C1 segment of cervical spinal cord (tissue), 14 donors: ENCODE measurements at regions not wholly inside any gene's neighbourhood (a gene's known extent, or its start where the extent isn't known, plus 50 kb on each side); places are given as distances from the start of the nearest gene placed in this dataset.

Source experiments
- DNase-seq, 14 donors: peaks; one replicate each; lab custom pipeline; 2025; lab: John Stamatoyannopoulos, UW

DNA sequence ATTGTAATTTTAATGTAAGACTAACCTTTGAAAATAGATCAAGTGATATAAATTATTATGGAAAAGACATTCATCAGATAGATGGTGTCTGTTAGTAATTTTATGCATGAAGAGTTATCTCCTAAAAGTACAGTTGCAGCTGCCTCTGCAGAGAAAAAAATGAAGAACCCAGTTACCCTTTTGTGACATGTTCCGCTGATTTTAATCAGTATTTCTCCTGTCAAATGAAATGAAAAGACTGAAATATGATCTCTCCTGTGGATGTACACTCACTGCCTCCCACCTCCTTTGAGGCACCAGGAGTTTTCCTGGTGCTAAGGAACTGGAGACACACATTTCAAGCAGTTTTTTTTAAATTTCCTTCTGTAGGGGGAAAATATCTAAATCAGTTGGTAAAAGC lies 277.4 kb downstream of the KIF4B start:
- DNase-seq, result no peak

DNA sequence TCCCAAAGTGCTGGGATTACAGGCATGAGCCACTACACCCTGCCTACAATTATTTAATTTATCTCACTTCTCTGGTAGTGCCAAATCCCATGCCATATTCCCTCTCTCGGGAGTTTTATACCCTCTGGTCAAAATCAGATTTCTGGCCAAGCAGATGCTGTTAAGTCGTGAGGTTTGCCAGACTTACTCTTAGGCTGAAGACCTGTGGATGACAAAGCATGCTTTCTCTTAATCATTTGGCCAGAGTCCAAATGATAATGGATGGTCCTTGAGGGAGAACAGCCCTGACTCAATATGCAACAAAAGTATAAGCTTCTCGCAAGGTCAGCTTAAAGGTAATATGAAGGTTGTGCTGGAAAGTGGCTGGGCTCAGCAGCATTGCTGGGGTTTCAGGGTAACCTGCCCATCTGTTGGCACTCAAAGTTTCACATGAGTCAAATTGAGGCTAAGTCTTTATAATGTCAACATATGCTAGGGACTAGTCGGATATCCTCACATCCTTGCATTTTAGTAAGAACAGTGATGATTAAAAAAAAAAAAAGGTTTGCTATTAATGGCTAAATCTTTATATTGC lies 280.1 kb downstream of the KIF4B start:
- no peak for DNase-seq

DNA sequence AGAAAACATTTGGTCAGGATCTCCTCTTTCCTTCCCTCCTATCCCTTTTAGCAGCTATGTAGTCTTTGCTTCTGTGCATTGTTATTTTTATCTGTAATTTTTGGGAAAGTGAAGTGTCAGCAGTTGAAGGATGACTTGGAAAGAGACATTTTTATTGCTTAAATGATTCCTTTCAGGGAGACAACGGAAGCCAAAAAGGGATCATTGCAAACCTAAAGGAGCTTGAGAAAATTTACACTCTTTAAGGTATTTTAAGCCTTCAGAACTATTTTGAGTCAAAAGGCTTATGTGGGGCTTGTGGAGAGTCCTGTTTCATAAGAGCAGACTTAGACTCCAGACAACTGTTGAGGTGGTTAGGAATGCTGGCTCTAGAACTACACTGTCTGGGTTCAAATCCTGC lies 281.6 kb downstream of the KIF4B start:
- no peak for DNase-seq

DNA sequence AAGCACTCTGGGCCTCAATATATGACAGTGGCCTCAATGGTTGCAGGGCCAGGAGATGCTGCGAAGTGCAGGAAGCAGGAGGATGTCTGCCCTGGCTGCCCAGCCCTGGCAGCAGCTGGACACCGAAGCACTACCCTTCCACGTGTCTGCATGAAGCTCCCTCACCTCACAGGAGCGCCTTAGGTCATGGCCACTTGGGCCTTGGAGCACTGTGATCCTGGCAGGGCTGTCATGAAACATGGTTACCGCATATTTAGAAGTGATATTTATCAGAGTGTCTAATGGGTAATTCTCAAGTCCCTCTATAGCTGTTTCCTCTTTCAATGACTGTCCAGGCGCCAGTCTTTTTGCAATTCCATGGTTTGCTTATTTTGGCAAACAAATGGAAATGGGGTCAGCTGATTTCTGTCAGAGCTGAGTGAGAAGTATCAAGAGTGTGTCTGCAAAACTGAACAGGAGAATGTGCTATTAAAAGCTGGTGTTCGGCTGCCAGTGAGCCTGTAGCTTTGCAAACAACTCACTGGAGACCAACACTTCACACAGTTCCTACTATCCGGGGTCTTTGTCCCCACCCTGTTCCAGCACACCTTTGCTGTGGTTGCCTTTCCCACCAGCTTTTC lies 285.9 kb downstream of the KIF4B start:
- no peak for DNase-seq

DNA sequence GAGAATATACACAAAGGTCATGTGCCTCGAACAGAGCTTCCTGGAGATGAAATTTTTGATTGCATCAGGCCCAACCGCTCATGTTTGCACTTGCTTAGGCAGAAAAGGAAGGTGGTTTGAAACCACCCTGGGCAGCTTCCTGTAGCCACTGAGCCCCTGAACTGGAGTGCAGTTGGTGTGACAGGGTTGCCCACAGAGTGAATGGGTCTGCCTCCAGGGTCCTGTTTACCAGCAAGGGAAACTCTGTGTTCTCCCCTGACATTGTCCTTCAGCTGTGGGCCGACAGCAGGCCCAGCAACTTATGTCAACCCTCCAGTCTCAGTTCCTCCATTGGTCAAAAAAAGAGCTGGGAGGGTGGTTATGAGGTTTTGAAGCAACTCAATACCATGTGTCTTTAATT lies 289.6 kb downstream of the KIF4B start:
- DNase-seq, result no peak

DNA sequence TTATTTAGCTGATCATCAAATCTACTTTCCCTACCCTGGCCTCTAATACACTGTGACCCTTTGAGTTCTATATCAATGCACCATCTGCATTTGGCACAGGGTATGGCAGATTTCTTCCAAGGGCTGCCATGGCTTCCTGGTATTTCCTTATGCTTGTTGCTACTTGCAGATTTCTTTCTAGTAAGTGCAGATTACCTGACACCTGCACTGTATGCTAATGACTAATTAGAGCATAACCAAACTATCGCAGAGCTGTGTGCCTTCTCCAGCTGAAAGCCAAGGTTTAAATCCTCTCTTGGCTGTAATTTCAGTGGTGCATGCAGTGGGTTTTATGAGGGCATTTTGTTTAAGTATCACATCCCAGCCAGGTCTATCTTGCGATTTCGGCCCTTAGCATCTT lies 293.7 kb downstream of the KIF4B start:
- DNase-seq, result no peak

DNA sequence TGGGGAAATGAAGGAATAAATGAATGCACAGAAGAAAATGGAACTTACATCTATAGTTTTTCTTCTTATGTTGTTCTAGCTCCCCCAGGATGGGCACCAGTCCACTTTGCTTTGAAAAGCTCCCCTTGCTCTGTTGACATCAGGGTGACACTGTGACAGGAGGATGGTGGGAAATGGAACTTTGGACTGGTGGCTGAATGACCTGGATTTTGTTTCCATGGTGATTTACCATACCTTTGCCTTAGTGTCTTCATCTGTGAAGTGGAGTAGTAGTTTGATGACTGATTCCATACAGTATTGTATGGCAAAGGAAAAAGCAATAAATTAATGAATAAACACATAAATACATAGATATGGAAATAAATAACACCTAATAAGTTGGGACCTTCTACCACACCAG lies 294.7 kb downstream of the KIF4B start:
- DNase-seq, result no peak

DNA sequence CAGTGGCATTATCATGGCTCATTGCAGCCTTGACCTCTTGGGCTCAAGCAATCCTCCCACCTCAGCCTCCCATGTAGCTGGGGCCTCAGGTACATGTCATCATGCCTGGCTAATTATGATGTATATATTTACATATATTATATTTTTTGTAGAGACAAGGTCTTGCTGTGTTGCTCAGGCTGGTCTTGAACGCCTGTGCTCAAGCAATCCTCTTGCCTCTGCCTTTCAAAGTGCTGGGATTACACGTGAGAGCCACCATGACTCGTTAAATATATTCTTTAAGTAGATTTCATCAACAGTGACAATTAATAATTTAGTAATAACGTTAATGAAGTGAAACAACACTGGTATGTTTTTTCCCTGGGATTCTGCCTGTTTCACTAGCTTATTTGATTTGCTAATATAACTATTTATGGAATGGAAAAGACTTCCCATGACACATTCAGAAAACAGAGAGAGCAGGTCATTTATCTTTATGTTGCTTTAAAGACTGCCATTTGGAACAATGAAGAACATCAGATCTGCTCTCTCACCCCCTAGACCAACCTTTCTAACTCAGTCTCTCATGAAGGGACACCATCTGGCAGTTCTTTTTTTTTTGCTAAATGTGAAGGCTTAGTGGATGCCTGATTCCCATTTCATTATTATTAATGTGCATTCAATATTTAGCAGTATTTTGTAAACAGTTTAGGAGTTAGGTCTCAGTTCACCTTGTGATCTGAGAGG lies 295.6 kb downstream of the KIF4B start:
- no peak for DNase-seq

DNA sequence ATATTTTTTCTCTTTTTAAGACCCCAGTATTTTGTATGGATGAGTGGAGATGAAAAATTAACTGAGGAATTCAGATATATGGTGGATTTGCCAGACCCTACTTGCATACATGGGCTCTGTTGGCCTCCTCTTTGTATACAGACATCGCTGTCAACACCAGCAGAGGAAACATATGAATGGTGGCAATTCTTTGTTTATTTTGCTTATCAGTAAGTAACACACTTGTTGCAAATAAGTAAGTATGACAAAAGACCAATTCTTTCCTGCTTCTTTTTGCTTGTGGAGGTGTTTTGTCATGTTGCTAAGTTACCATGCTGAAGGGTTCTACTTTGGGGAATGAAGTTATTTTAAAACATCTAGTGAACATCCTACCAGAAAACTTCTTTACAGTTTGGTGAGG lies 298.2 kb downstream of the KIF4B start:
- no peak for DNase-seq

DNA sequence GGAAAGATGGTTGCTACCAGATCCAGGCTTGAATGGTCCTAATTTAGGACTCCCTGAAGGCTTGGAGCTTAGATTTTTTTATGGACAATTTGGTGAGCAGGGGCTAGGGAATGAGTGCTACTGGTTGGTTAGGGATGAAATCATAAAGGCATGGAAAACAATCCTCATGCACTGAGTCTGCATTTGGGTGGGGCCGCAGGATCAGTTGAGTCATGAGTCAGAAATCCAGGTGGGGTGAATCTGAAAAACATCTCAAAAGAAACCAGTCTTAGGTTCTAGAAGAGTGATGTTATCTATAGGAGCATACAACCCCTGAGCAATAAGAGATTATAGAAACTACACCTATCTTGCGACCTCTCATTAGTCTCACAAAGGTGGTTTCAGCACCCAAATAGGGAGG lies 300.0 kb downstream of the KIF4B start:
- no peak for DNase-seq

DNA sequence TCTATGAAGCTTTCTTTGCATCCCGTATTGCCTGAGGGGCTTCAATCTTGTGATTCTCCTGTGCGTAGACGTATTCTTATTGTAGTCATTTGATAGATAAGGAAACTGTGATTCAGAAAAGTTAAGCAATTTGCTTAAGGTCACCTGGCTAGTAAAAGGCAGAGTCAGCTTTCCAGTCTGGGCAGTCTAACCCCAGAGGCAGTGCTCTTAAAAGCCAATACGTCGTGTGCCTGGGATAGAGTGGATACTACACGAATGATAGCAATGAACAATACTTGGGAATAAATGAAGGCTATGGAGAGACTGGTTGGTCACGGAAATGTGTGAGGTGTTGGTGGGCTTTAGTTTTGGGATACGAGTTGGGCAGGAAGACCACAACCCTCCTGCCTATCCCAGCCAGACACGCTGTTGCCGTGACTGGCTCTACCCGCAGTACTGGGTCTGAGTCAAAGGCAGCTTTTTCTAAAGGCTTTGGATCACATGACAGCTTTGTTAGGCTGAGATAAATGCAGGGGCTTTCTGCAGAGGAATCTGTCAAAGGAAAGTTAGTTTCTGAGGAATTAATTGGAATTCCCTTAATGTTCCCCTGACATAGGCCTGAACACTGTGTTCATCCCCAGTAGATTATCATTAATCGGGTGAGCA lies 302.6 kb downstream of the KIF4B start:
- DNase-seq, result no peak

DNA sequence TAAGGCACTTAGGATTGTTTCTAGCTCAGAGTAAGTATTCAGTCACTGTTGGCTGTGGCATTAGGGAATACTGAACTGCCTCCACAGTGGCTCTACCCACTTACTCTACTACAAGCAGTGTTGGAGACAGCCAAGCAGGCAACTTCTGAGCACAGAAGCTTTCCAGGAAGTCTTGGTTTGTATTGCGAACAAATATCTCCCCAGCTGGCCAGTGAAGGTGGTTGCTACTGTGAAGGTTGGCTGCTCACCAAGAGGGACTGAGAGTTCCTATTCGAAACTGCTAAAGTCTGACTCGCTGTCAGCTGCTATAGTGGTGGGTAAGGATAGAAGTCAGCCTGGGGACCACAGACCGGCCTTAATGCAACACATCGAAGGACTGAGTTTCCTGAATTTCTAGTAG lies 319.1 kb downstream of the KIF4B start:
- DNase-seq, result no peak

DNA sequence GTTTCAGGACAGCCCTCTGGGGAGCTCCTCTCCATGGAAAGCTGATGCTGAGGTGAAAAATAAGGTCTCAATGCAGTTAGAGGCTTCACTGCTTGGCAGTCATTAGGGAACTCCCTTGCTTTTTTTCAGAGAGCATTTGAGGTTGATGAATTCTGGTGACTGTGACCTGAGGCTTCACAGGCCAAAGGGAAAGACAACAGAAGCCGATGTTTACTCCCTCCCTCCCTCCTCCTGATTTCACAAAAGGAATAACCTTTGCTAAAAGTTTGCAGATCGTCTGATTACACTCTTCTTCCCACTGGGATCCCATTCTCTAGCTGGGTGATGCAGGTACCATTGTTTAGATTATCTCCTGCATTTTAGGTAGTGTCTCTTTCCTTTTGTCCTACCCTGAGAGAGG lies 329.4 kb downstream of the KIF4B start:
- DNase-seq, result no peak

DNA sequence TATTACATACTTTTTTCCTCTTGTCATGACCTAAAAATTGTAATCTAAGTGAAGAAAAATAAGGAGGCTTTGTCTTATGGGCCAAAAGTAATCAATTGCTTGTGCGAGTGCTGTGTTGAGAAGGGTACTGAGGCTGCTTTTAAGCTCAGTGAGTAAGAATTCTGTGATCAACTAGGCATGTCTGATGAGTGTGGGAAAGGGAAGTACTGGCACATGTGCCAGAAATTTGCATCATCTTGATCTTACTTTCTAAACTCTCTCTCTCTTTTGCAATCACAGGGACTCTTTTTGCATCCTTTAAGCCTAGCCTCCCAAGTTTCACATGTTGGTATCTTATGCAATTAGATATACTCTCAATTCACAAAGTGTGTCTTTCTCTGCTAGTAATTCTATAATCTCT lies 329.9 kb downstream of the KIF4B start:
- no peak for DNase-seq

DNA sequence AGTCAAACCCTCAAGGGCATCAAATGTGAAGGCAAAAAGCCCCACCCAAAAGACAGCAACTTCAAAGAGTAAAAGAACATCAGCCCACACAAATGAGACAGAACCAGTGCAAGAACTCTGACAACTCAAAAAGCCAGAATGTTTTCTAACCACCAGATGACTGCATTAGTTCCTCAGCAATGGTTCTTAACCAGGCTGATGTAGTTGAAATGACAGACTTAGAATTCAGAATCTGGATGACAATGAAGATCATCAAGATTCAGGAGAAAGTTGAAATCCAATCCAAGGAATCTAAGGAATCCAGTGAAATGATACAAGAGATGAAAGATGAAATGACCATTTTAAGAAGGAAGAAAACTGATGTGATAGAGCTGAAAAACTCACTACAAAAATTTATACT lies 339.7 kb downstream of the KIF4B start:
- DNase-seq, result no peak

DNA sequence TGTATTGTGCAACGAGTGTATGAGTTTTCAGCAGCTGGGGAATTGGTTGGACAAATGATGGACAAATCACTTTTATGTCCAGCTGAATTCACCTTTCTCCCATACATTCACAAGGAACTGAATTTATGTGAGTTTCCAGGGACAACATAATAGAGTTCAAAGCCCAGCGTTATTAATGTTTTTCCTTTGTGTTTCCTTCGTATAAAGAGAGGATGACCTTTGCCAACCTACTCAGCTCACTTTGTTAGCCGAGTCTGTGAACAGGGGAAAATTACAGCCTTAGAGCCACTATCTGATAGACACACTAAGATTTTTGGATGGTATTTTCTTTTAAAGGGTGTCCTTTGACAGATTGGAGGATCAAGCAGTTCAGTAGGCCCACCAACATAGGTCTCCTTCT lies 352.5 kb downstream of the KIF4B start:
- DNase-seq, result no peak

DNA sequence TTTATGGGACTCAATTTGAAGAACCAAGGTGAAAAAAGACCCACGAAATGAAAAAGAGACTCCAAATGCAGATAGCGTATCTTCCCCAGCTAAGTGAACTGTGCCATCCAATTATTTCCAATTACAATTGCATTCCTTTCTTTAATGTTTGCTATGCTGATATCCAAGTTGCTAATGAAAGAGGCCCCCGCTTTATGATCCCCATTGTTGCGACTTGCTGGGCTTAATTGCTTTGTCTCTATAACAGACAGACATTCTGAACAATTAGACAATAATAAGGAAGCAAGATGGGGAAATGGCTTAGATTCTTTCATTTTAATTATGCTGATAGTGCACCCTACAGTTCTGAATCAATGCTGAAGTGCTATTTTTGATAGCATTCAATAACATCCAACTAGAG lies 354.3 kb downstream of the KIF4B start:
- no peak for DNase-seq

DNA sequence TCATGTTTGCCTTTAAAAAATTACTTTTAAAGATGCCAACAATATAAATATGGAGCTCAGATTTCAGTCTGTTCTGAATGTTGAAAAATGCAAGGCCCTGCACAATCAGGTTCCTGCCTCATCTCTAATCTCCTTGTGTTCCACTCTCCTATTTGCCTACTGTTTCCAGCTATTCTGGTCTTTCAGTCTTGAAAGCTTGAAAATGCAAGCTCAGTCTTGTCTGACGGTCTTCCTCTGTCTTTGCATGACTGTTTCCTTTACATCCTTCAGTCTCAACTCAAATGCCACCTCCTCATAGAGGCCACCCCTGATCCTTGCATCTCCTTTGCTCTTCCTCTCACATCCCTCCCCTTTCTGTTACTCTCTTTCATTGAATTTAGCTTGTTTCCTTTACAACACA lies 354.9 kb downstream of the KIF4B start:
- DNase-seq, result no peak

DNA sequence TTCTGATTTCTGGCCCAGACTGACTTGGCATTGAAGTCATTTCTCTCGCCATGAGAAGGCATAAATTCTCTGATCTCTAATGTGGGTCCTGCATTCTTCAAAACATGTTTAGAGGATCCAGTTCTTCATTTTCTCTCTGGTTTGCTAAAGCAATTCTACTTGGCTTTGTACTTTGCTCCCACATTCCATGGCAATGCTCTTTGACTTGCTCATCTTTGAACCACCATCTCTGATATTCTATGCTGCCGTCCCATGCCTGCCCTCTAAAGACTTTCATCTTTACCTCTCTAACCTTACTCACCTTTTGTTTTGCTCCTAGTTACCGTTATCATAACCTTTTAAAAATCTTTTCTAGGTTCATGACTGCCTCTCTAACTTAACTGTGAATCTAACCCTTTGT lies 366.9 kb downstream of the KIF4B start:
- DNase-seq, result no peak

DNA sequence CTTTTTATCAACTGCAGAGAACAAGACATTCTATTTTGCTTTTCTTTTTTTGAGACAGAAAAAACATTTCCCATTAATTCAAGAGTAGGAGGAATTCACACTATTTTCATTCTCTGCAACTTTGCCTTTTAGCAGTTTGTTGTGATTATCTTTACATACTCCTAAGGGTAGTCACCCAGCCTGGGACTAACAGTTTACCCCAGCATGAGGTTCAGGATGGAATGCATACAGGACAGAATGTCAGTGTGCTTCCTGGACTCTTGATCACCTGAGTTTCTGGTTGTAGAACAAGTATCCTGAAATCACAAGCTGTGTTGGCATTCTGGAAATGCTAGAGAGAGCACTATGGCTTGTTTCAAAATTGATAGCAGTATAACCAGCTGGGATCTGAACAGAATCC lies 368.1 kb downstream of the KIF4B start:
- DNase-seq, result no peak

DNA sequence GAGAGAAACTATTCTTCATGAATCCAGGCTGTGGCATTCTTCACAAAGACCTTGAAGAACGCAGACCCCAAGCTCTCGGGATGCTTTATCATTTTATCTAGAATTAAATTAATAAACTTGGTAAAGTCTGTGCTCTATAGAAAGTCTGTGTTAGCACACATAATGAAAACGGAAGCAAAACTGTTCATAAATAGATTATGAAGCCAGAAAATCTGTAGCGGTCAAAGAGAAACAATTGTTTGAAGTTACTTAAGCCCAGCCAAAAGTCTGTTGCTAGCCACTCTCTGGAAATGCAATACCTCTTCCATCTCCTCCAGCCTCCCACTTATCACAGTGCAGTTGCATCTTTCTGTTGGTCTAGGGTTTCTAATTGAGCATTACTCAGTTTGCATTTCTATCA lies 375.9 kb downstream of the KIF4B start:
- no peak for DNase-seq

DNA sequence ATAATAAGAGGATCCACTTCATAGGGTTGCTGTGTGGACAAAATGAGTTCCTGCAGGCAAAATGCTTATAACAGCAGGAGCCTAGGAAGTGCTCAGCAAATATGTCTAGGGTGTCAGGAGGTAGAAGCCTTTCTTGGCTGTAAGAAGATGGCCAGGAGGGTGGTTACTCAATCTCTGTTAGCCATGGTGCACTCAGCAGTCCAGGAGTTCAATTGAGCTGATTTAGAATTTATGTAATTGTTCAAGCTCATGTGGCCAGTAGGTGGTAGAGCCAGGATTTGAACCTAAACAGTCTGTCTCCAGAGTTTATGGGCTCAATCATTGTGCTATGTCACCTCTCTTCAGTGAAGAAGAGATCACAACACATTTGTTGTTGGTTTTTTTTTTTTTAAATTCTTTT lies 381.2 kb downstream of the KIF4B start:
- no peak for DNase-seq
